Skeletal muscle tissue (tissue), 3 donors: ENCODE measurements at regions not wholly inside any gene's neighbourhood (a gene's known extent, or its start where the extent isn't known, plus 50 kb on each side); places are given as distances from the start of the nearest gene placed in this dataset.

Source experiments
- H3K27ac ChIP-seq: one replicate; pipeline ENCODE4 v1.7.0; 2013; ENCODE audit warnings: mild to moderate bottlenecking, low read depth, low read length, inconsistent platforms
- H3K27me3 ChIP-seq, 3 donors: one replicate each; pipeline ENCODE4 v1.7.0; 2013; ENCODE audit warnings: low read length in 3 of 3; ENCODE audit not compliant: control insufficient read depth in 3 of 3, insufficient read depth in 3 of 3
- H3K36me3 ChIP-seq, 3 donors: one replicate each; pipeline ENCODE4 v1.7.0; 2013; ENCODE audit warnings: low read length in 3 of 3; ENCODE audit not compliant: control insufficient read depth in 3 of 3, insufficient read depth in 3 of 3
- H3K4me1 ChIP-seq, 3 donors: one replicate each; pipeline ENCODE4 v1.7.0; 2013; ENCODE audit warnings: low read length in 3 of 3, mild to moderate bottlenecking in 3 of 3; ENCODE audit not compliant: control insufficient read depth in 3 of 3, insufficient read depth in 3 of 3
- H3K4me3 ChIP-seq, 3 donors: one replicate each; pipeline ENCODE4 v1.7.0; 2013; ENCODE audit warnings: low read length in 3 of 3
- H3K9ac ChIP-seq, 3 donors: one replicate each; pipeline ENCODE4 v1.7.0; 2013; ENCODE audit warnings: low read length in 3 of 3, mild to moderate bottlenecking in 3 of 3, moderate library complexity in 2 of 3, low read depth in 1 of 3
- H3K9me3 ChIP-seq, 3 donors: one replicate each; pipeline ENCODE4 v1.7.0; 2013; ENCODE audit warnings: low read length in 3 of 3; ENCODE audit not compliant: control insufficient read depth in 3 of 3
- donor health status: Osteomylitis.

GRCh38 chr13:33891196-33891742, 73.3 kb downstream of the RFC3 start:
- Histone ChIP-seq H3K27me3 (no peaks in the 10 kb centered on the region), H3K4me1 (no peaks in the 10 kb centered on the region), H3K27ac (no peak overlapping the region), H3K9me3 (peaks cover 0 to 12% (median 0%) of the 10 kb centered on the region in 3 donors), H3K4me3 (no peak overlapping the region), H3K9ac (no peak overlapping the region), H3K36me3 (no peaks in the 10 kb centered on the region)

DNA sequence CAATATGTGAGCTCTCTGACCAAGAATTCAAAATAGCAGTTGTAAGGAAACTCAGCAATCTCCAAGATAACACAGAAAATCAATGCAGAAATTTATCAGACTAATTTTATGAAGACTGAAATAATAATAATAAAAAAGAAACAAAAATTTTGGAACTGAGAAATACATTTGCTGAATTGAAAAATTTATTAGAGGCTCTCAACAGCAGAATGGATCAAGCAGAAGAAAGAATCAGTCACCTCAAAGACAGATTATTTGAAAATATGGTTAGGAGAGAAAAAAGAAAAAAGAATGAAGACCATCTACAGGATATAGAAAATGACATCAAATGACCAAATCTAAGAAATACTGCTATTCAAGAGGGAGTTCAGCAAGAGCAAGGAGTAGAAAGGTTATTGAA, 75.6 kb downstream of the RFC3 start:
- Histone ChIP-seq H3K4me3 (no peak overlapping the region), H3K9me3 (peaks cover 0 to 18% (median 0%) of the 10 kb centered on the region in 3 donors), H3K4me1 (no peaks in the 10 kb centered on the region), H3K27me3 (no peaks in the 10 kb centered on the region), H3K27ac (no peak overlapping the region), H3K36me3 (no peaks in the 10 kb centered on the region), H3K9ac (no peak overlapping the region)

- Histone ChIP-seq H3K9ac (no peak overlapping the region), H3K9me3 (peaks cover 0 to under 1% (median 0%) of the 10 kb centered on the region in 3 donors), H3K4me3 (no peak overlapping the region), H3K4me1 (no peaks in the 10 kb centered on the region), H3K27ac (no peak overlapping the region), H3K27me3 (no peaks in the 10 kb centered on the region), H3K36me3 (no peaks in the 10 kb centered on the region)
These were observed 86.5 kb downstream of the RFC3 start for GRCh38 chr13:33904431-33904830.

- no peaks in the 10 kb centered on the region for H3K36me3 ChIP-seq
- no peak overlapping the region for H3K27ac ChIP-seq
- no peaks in the 10 kb centered on the region for H3K27me3 ChIP-seq
- no peak overlapping the region for H3K9ac ChIP-seq
- no peaks in the 10 kb centered on the region for H3K9me3 ChIP-seq
- H3K4me1 ChIP-seq: no peaks in the 10 kb centered on the region
- H3K4me3 ChIP-seq: no peak overlapping the region
These were observed 90.2 kb downstream of the RFC3 start for GRCh38 chr13:33908116-33908515.

GRCh38 chr13:33910255-33910654, 92.3 kb downstream of the RFC3 start:
- no peak overlapping the region for H3K27ac ChIP-seq
- H3K4me3 ChIP-seq: no peak overlapping the region
- no peaks in the 10 kb centered on the region for H3K27me3 ChIP-seq
- no peaks in the 10 kb centered on the region for H3K4me1 ChIP-seq
- no peaks in the 10 kb centered on the region for H3K36me3 ChIP-seq
- H3K9ac ChIP-seq: no peak overlapping the region
- H3K9me3 ChIP-seq: no peaks in the 10 kb centered on the region

DNA sequence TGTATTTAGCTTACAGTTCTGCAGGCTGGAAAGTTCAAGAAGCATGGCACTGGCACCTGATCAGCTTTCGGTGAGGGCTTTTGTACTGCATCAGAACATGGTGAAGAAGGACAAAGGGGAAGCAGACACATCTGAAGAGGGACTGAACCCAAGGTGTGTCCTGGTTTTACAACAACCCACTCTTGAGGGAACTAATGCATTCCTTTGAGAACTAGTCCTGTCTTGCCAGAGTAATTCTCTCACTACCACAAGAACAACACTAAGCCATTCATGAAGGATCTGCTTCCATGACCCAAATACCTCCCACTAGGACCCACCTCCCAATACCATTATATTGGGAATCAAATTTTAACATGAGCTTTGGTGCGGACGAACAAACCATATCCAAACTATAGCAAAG, 93.6 kb downstream of the RFC3 start:
- H3K4me1 ChIP-seq: no peaks in the 10 kb centered on the region
- H3K27me3 ChIP-seq: no peaks in the 10 kb centered on the region
- H3K9me3 ChIP-seq: no peaks in the 10 kb centered on the region
- H3K9ac ChIP-seq: no peak overlapping the region
- H3K36me3 ChIP-seq: no peaks in the 10 kb centered on the region
- H3K27ac ChIP-seq: no peak overlapping the region
- H3K4me3 ChIP-seq: no peak overlapping the region

- H3K4me1 ChIP-seq: peaks cover 0 to 5% (median 4%) of the 10 kb centered on the region in 3 donors
- H3K9ac ChIP-seq: no peak overlapping the region
- H3K36me3 ChIP-seq: no peaks in the 10 kb centered on the region
- no peaks in the 10 kb centered on the region for H3K9me3 ChIP-seq
- no peak overlapping the region for H3K27ac ChIP-seq
- H3K4me3 ChIP-seq: no peak overlapping the region
- no peaks in the 10 kb centered on the region for H3K27me3 ChIP-seq
These were observed 95.9 kb downstream of the RFC3 start for GRCh38 chr13:33913829-33914228.

GRCh38 chr13:33917190-33917589, 99.2 kb downstream of the RFC3 start:
- Histone ChIP-seq H3K4me3 (no peak overlapping the region), H3K27me3 (no peaks in the 10 kb centered on the region), H3K27ac (no peak overlapping the region), H3K36me3 (no peaks in the 10 kb centered on the region), H3K4me1 (peaks cover 0 to 5% (median 4%) of the 10 kb centered on the region in 3 donors), H3K9me3 (no peaks in the 10 kb centered on the region), H3K9ac (no peak overlapping the region)

- peaks cover 0 to 5% (median 4%) of the 10 kb centered on the region in 3 donors for H3K4me1 ChIP-seq
- no peak overlapping the region for H3K27ac ChIP-seq
- no peak overlapping the region for H3K4me3 ChIP-seq
- no peak overlapping the region for H3K9ac ChIP-seq
- no peaks in the 10 kb centered on the region for H3K27me3 ChIP-seq
- no peaks in the 10 kb centered on the region for H3K36me3 ChIP-seq
- no peaks in the 10 kb centered on the region for H3K9me3 ChIP-seq
These were observed 100.4 kb downstream of the RFC3 start for GRCh38 chr13:33918199-33918932.

- Histone ChIP-seq H3K27ac (no peak overlapping the region), H3K9ac (no peak overlapping the region), H3K9me3 (no peaks in the 10 kb centered on the region), H3K4me1 (peaks cover 0 to 5% (median 4%) of the 10 kb centered on the region in 3 donors), H3K4me3 (no peak overlapping the region), H3K36me3 (no peaks in the 10 kb centered on the region), H3K27me3 (no peaks in the 10 kb centered on the region)
These were observed 101.2 kb downstream of the RFC3 start for GRCh38 chr13:33919120-33919519.
